Cardiac muscle cell (in vitro differentiated cells and primary cell): ENCODE measurements at regions not wholly inside any gene's neighbourhood (a gene's known extent, or its start where the extent isn't known, plus 50 kb on each side); places are given as distances from the start of the nearest gene placed in this dataset.
A peak's percentile ranks its signal among the peaks of the same experiment; 100 is the strongest.

Experiments
- DNase-seq, 2 donors: peaks; one replicate each; pipeline versions ENCODE4 v3.0.0 to v3.0.0-alpha.2; 2010 to 2017; ENCODE audit warnings: low read depth in 1 of 2, low spot score in 1 of 2
- H3K27ac ChIP-seq: fragments of 200-600 bp; sonication (generic); 2 replicates; pipeline ENCODE4 v1.5.1; 2016
- H3K27me3 ChIP-seq: fragments of 200-600 bp; sonication (generic); 2 replicates; pipeline ENCODE4 v1.6.0; 2016; ENCODE audit warnings: control low read depth
- H3K36me3 ChIP-seq: fragments of 200-600 bp; sonication (generic); 2 replicates; pipeline ENCODE4 v1.5.1; 2016; ENCODE audit warnings: control low read depth
- H3K4me1 ChIP-seq: fragments of 200-600 bp; sonication (generic); 2 replicates; pipeline ENCODE4 v1.8.1; 2017; ENCODE audit warnings: low read depth, mild to moderate bottlenecking, mixed run types
- H3K4me3 ChIP-seq: fragments of 200-600 bp; sonication (generic); 2 replicates; pipeline ENCODE4 v1.5.1; 2016; ENCODE audit warnings: mild to moderate bottlenecking
- H3K9me3 ChIP-seq: fragments of 200-600 bp; sonication (generic); 2 replicates; pipeline ENCODE4 v1.5.1; 2017; ENCODE audit warnings: low read depth, mild to moderate bottlenecking, control low read depth
- TF ChIP-seq, protein P1 (sequence below): IDR thresholded peaks from 2 replicates; pipeline ENCODE4 v1.5.1; 2012; ENCODE audit warnings: low read depth, mild to moderate bottlenecking, low read length

DNA sequence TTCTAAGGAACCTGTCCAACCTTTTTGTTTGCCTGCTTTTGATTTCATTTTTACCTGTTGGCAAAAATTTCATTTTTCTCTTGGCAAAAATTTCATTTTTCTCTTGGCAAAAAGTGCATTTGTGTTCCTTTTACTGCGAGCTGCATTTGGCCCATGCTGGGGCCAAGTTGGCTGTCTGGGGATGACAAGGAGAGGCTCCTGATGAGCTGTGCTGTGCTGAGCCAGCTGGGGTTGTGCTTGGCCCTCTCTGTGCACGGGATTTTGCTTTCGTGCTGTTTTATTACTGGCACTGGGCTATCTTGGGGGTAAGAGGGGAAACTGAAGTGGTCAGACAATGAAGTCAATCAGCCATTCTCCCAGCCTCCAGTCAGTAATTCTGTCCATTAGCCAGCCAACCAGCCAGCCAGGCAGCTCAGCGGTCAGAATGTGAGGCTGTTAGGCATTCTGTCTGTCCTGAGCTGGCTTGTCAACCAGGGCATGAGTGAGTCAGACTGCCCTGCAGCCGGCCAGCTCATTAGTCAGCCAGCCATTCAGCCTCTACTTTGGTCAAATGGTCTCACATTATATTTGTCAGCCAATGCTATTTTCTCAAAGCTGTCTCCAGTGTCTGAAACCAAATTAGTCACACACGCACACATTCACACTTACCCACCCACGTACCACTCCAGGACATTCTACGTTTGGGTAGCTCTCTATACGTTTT, 56.9 kb upstream of the PRPS1 start:
- Histone ChIP-seq H3K4me3 (no peak overlapping the region), H3K36me3 (no peaks in the 10 kb centered on the region), H3K9me3 (no peaks in the 10 kb centered on the region), H3K27ac (no peak overlapping the region), H3K27me3 (no peaks in the 10 kb centered on the region), H3K4me1 (no peaks in the 10 kb centered on the region)
- TF ChIP-seq, protein P1, sequence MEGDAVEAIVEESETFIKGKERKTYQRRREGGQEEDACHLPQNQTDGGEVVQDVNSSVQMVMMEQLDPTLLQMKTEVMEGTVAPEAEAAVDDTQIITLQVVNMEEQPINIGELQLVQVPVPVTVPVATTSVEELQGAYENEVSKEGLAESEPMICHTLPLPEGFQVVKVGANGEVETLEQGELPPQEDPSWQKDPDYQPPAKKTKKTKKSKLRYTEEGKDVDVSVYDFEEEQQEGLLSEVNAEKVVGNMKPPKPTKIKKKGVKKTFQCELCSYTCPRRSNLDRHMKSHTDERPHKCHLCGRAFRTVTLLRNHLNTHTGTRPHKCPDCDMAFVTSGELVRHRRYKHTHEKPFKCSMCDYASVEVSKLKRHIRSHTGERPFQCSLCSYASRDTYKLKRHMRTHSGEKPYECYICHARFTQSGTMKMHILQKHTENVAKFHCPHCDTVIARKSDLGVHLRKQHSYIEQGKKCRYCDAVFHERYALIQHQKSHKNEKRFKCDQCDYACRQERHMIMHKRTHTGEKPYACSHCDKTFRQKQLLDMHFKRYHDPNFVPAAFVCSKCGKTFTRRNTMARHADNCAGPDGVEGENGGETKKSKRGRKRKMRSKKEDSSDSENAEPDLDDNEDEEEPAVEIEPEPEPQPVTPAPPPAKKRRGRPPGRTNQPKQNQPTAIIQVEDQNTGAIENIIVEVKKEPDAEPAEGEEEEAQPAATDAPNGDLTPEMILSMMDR, result no peak
- DNase-seq, result peak in 1 of 2 donors; percentile 77

DNA sequence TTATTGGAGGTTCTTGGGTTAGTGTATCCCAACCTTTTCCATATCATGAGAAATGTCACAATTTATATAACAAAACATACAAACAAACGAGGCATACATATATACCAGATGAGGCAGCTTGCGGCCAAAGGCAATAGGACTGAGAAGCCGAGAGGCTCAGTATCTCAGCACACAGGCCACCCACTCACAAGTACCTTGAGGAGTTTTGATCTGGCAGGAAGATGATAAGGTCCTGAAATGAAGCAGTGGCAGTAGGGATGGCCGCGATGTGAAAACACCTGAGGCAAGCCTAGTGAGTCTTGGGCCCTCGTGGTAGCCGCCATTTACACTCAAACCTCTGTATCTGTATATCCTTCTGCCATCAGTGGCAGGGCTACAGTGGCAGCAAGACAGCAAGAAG, 55.3 kb upstream of the PRPS1 start:
- no peaks in the 10 kb centered on the region for H3K9me3 ChIP-seq
- DNase-seq, result no peak
- no peaks in the 10 kb centered on the region for H3K36me3 ChIP-seq
- TF ChIP-seq, protein P1, result no peak
- H3K4me1 ChIP-seq, result no peaks in the 10 kb centered on the region
- no peak overlapping the region for H3K4me3 ChIP-seq
- H3K27ac ChIP-seq, result no peak overlapping the region
- no peaks in the 10 kb centered on the region for H3K27me3 ChIP-seq

DNA sequence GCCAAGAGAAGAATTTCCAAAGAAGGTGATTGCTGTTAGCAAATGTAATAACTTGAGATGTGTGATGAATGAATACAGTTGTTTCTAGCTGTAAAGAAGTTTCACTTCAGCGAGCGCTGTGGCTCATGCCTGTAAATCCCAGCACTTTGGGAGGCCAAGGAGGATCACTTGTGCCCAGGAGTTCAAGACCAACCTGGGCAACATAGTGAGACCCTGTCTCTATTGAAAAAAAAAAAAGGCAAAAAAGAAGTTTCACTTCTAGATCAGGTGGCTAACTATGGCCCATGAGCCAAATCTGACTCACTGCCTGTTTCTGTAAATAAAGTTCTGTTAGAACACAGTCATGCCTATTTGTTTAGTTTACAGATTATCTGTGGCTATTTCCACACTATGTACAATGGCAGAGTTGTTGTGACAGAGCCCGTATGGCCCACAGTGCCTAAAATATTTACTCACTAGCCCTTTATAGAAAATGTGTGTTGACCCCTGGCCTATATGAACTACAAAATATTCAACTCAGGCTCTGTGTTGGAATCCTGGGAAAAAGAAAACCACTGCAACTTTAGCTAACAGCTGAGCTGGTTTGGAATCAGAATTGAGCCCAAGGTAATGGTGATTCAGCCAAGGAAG, 54.1 kb upstream of the PRPS1 start:
- H3K27me3 ChIP-seq, result no peaks in the 10 kb centered on the region
- DNase-seq, result peak in 1 of 2 donors; percentile 43
- TF ChIP-seq, protein P1, result no peak
- H3K9me3 ChIP-seq, result no peaks in the 10 kb centered on the region
- H3K4me3 ChIP-seq, result no peak overlapping the region
- no peak overlapping the region for H3K27ac ChIP-seq
- no peaks in the 10 kb centered on the region for H3K4me1 ChIP-seq
- H3K36me3 ChIP-seq, result no peaks in the 10 kb centered on the region

DNA sequence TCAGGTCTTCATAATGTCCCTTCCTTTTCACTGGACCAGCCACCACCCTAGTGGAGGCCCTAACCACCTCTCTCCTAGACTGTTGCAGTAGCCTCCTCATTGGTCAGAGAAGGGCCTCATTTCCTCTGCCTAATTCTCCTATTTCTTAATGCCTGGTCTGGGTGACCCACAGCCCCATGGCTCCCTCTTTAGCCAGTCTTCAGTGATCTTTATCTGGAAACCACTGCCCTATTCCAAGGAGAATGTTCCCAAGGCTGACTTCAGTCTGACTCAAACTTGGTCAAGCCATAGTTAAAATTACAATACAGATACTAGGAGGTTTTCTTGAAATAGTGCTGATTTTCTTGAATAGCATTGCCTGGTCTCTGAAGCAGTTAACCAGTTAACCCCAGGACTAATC, 53.6 kb upstream of the PRPS1 start:
- H3K4me3 ChIP-seq, result no peak overlapping the region
- H3K36me3 ChIP-seq, result no peaks in the 10 kb centered on the region
- H3K27ac ChIP-seq, result no peak overlapping the region
- H3K9me3 ChIP-seq, result no peaks in the 10 kb centered on the region
- no peaks in the 10 kb centered on the region for H3K27me3 ChIP-seq
- peak in 1 of 2 donors; percentile 14 for DNase-seq
- TF ChIP-seq, protein P1, result no peak
- no peaks in the 10 kb centered on the region for H3K4me1 ChIP-seq

DNA sequence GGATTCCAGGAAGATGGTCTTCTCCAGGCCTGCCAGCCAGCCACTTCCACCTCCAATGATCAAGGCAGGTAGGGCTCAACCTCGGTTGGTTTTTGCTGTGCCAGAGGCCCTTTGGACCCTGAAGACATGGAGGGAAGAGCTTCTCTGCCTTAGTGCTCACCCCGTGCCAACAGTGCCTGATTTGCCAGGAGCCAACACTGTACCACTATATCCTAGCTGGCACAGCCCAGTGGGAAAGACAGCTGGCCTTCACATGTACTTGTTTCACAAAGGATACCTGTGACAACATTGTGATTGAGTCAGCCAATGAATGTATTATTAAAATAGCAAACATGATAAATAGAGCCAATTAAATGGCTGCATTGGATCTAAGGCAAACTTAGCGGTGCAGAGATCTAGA, 51.9 kb upstream of the PRPS1 start:
- H3K27me3 ChIP-seq, result no peaks in the 10 kb centered on the region
- no peaks in the 10 kb centered on the region for H3K4me1 ChIP-seq
- H3K36me3 ChIP-seq, result no peaks in the 10 kb centered on the region
- no peak overlapping the region for H3K27ac ChIP-seq
- TF ChIP-seq, protein P1, result no peak
- no peak overlapping the region for H3K4me3 ChIP-seq
- H3K9me3 ChIP-seq, result no peaks in the 10 kb centered on the region
- DNase-seq, result no peak
